ENCODE measurements at regions not wholly inside any gene's neighbourhood (a gene's known extent, or its start where the extent isn't known, plus 50 kb on each side); places are given as distances from the start of the nearest gene placed in this dataset.

GRCh38 chr2:225207471-225207870, 165.2 kb upstream of the DOCK10 start:
- TF ChIP-seq CTCF (IDR thresholded peaks at IDR 0.05) (no peak), POLR2A (IDR thresholded peaks at IDR 0.05) (no peak)

All from upper lobe of left lung (tissue), 4 donors.